Transverse colon (tissue), 4 donors: ENCODE measurements at regions not wholly inside any gene's neighbourhood (a gene's known extent, or its start where the extent isn't known, plus 50 kb on each side); places are given as distances from the start of the nearest gene placed in this dataset.
A peak's percentile ranks its signal among the peaks of the same experiment; 100 is the strongest.
"Not testable (repeated sequence)": the region's sequence is repeated elsewhere in the genome, so short reads cannot be mapped to it uniquely, and the experiment has no call there.

Experiments used
- DNase-seq: peaks from one replicate; pipeline ENCODE4 v3.0.0-alpha.2; 2019
- H3K27ac ChIP-seq, 4 donors: fragments of 200-600 bp; sonication (generic); 2 replicates each; pipeline ENCODE4 v1.5.1; 2016 to 2018; ENCODE audit warnings: inconsistent platforms in 4 of 4
- H3K27me3 ChIP-seq: fragments of 200-600 bp; sonication (generic); 2 replicates; pipeline ENCODE4 v1.5.1; 2017; ENCODE audit warnings: inconsistent platforms
- H3K36me3 ChIP-seq, 4 donors: fragments of 200-600 bp; sonication (generic); 2 replicates each; pipeline ENCODE4 v1.5.1; 2017 to 2019; ENCODE audit warnings: inconsistent platforms in 4 of 4
- H3K4me1 ChIP-seq, 4 donors: fragments of 200-600 bp; sonication (generic); 2 replicates each; pipeline ENCODE4 v1.5.1; 2017 to 2020; ENCODE audit warnings: inconsistent platforms in 4 of 4
- H3K4me3 ChIP-seq, 4 donors: fragments of 200-600 bp; sonication (generic); 1 replicate in 1 of 4; 2 replicates in 3 of 4; pipeline versions ENCODE4 v1.5.1 to v1.6.1; 2017 to 2019; ENCODE audit warnings: inconsistent platforms in 4 of 4
- H3K9me3 ChIP-seq, 2 donors: fragments of 200-600 bp; sonication (generic); 2 replicates each; pipeline ENCODE4 v1.5.1; 2017 to 2019; ENCODE audit warnings: inconsistent platforms in 2 of 2
- EP300 ChIP-seq: sonication (generic); formaldehyde crosslinking; IDR thresholded peaks from one replicate; pipeline ENCODE4 v1.6.1; 2017; ENCODE audit warnings: antibody characterized with exemption, low read depth
- POLR2A ChIP-seq: fragments of 450-650 bp; IDR thresholded peaks from one replicate; pipeline ENCODE4 v1.6.1; 2016; ENCODE audit warnings: antibody characterized with exemption, mild to moderate bottlenecking, moderate library complexity
- POLR2AphosphoS5 ChIP-seq, 3 donors: sonication (generic); formaldehyde crosslinking; IDR thresholded peaks; one replicate each; pipeline ENCODE4 v1.6.1; 2016; ENCODE audit warnings: antibody characterized with exemption in 3 of 3
- WGBS, 2 donors: methylation state at CpG; one replicate each; pipeline ENCODE4 v1.1.5; 2018; ENCODE audit warnings: low coverage in 1 of 2; 5-methylcytosine and 5-hydroxymethylcytosine counted together
- in situ Hi-C, 4 donors: fragments of 200-750 bp; cut with MboI; loops; one replicate each; pipeline versions ENCODE4 v1.15.0 to v1.15.1; 2017; ENCODE audit warnings: low sequenced_read_pairs in 3 of 4, low pct_ligation_motif_present in 1 of 4, low pct_unique_long_range_greater_than_20kb in 1 of 4
- intact Hi-C: fragments of 100-400 bp; cut with DNase I; formaldehyde crosslinking; loops from one replicate; pipeline ENCODE4 v1.15.1; 2023; ENCODE audit warnings: low total_unique reads
- TF ChIP-seq, protein P1 (sequence below), 5 experiments: fragments of 200-600 bp in 3 of 5; fragments of 450-650 bp in 2 of 5; sonication (generic) in 3 of 5; IDR thresholded peaks; 1 replicate in 2 of 5; 2 replicates in 3 of 5; pipeline ENCODE4 v1.5.1; 2016 to 2017; ENCODE audit warnings: antibody characterized with exemption in 5 of 5, inconsistent platforms in 3 of 5, mild to moderate bottlenecking in 2 of 5, moderate library complexity in 1 of 5

DNA sequence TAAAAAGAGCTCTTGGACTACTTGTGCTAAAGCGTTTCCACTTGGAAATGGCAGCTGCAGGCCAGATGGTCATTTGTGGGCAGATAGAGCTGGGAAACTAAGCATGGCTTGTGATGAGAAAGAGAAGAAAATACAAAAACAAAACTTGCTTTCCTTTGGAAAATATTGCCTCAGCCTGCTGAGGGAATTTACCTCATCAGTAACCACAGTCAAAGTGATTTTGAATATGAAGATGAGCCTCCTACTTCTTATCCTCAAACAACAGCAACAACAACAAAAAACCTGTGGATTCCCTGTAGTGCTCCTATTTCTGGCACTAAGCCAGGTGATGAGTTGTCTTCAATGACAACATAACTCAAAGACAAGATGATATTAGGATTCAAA is 62.7 kb upstream of the FIBIN start:
- intact Hi-C loops (no loop called here), in situ Hi-C loops (no loop called here)
- H3K27me3 ChIP-seq: no peaks in the 10 kb centered on the region
- 50 to 78% methylated on average over 1 of the region's 1 CpG for WGBS, 2 donors
- H3K9me3 ChIP-seq: no peaks in the 10 kb centered on the region
- H3K4me1 ChIP-seq: peaks cover 0 to 9% (median 0%) of the 10 kb centered on the region in 4 donors
- no peak overlapping the region for H3K4me3 ChIP-seq
- H3K27ac ChIP-seq: peak overlapping the region; percentile 7 to 25 (median 14)
- no peaks in the 10 kb centered on the region for H3K36me3 ChIP-seq
- TF ChIP-seq EP300: no peak
- no peak for TF ChIP-seq POLR2A
- TF ChIP-seq, protein P1, sequence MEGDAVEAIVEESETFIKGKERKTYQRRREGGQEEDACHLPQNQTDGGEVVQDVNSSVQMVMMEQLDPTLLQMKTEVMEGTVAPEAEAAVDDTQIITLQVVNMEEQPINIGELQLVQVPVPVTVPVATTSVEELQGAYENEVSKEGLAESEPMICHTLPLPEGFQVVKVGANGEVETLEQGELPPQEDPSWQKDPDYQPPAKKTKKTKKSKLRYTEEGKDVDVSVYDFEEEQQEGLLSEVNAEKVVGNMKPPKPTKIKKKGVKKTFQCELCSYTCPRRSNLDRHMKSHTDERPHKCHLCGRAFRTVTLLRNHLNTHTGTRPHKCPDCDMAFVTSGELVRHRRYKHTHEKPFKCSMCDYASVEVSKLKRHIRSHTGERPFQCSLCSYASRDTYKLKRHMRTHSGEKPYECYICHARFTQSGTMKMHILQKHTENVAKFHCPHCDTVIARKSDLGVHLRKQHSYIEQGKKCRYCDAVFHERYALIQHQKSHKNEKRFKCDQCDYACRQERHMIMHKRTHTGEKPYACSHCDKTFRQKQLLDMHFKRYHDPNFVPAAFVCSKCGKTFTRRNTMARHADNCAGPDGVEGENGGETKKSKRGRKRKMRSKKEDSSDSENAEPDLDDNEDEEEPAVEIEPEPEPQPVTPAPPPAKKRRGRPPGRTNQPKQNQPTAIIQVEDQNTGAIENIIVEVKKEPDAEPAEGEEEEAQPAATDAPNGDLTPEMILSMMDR (IDR thresholded peaks at IDR 0.05): no peak
- TF ChIP-seq POLR2AphosphoS5 (IDR thresholded peaks at IDR 0.05): no peak
- no peak for DNase-seq

DNA sequence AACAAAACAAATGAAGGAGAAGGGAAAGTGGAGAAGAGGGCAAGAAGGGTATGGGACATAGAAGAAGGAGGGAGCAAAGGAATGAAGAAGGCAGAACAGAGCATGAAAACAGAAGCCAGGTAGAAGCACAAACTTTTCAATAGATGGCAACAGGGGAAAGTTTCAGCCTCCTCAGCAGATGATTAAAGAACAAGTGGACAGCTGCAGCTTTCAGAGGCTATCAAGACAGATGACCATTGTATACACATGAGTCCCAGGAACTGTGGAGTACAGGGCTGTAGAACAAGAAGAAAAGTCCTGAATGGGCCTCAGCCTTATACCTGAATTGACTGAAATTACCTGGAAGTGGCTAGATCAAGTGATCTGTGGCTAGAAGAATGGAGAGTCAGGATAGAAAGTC is 62.0 kb upstream of the FIBIN start:
- Histone ChIP-seq H3K9me3 (no peaks in the 10 kb centered on the region), H3K4me3 (no peak overlapping the region), H3K36me3 (no peaks in the 10 kb centered on the region), H3K27ac (no peak overlapping the region), H3K27me3 (no peaks in the 10 kb centered on the region), H3K4me1 (peaks cover 0 to 9% (median 0%) of the 10 kb centered on the region in 4 donors)
- TF ChIP-seq, protein P1 (IDR thresholded peaks at IDR 0.05): no peak
- no peak for TF ChIP-seq EP300
- no peak for TF ChIP-seq POLR2AphosphoS5 (IDR thresholded peaks at IDR 0.05)
- TF ChIP-seq POLR2A: no peak
- intact Hi-C loops: no loop called here
- DNase-seq: no peak
- in situ Hi-C loops: no loop called here

DNA sequence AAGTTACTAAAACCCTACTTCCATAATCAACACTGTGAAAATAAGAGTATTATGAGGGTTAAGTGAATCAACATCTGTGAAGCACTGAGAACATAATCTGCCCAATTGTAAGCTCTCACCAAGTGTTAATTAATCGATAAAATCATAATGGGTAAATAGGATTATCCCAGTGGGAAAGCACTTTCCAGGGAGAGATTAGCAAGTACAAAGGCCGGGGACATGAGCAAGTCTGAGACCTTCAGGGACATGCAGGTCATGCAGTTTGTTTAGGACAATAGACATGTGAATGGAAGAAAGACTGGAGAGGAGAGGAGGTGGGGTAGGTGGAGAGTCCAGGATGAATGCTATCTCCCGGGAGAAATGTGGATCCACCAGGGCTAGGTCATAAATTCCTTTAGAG is 57.8 kb upstream of the FIBIN start:
- TF ChIP-seq EP300 (no peak), POLR2AphosphoS5 (IDR thresholded peaks at IDR 0.05) (no peak), POLR2A (no peak)
- TF ChIP-seq, protein P1 (IDR thresholded peaks at IDR 0.05): no peak
- no peak overlapping the region for H3K27ac ChIP-seq
- in situ Hi-C loops (no loop called here), intact Hi-C loops (no loop called here)
- H3K4me1 ChIP-seq: peaks cover 0 to 4% (median 0%) of the 10 kb centered on the region in 4 donors
- H3K36me3 ChIP-seq: no peaks in the 10 kb centered on the region
- 65 to 70% methylated on average over 3 of the region's 3 CpGs for WGBS, 2 donors
- no peak for DNase-seq
- no peak overlapping the region for H3K4me3 ChIP-seq
- H3K27me3 ChIP-seq: no peaks in the 10 kb centered on the region
- H3K9me3 ChIP-seq: no peaks in the 10 kb centered on the region

DNA sequence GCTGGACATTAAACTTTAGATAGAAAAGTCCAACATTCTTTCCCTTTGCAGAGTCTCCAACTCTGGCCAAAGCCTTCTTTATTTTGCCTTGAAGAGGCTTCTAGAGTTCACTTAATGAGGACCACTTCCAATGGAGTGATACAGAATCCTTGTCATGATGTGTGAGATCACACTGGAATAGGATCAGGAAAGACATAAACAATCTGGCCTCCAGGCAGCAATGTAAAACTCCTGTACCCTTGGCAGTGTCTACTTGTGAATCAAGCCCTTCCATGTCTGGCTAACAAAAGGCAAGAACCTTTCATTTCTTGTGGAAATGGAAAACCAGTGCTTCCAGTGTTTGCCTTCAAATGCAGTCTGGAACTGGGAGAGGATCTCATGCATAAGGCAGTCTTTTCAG is 56.5 kb upstream of the FIBIN start:
- no peaks in the 10 kb centered on the region for H3K9me3 ChIP-seq
- in situ Hi-C loops: no loop called here
- intact Hi-C loops: no loop called here
- no peaks in the 10 kb centered on the region for H3K27me3 ChIP-seq
- H3K27ac ChIP-seq: no peak overlapping the region
- TF ChIP-seq POLR2A: no peak
- no peak for TF ChIP-seq EP300
- TF ChIP-seq, protein P1 (IDR thresholded peaks at IDR 0.05): no peak
- no peak for TF ChIP-seq POLR2AphosphoS5 (IDR thresholded peaks at IDR 0.05)
- no peaks in the 10 kb centered on the region for H3K36me3 ChIP-seq
- no peak for DNase-seq
- H3K4me1 ChIP-seq: no peaks in the 10 kb centered on the region
- H3K4me3 ChIP-seq: no peak overlapping the region

DNA sequence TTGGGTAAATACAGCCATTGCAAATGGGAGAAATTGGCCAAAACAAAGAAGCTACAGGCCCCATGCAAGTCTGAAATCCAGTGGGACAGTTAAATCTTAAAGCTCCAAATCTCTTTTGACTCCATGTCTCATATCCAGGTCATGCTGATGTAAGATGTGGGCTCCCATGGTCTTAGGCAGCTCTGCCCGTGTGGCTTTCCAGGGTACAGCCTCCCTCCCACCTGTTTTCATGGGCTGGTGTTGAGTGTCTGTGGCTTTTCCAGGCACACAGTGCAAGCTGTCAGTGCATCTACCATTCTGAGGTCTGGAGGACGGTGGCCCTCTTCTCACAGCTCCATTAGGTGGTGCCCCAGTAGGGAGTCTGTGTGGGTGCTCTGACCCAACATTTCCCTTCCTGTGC is 53.4 kb upstream of the FIBIN start:
- H3K36me3 ChIP-seq, H3K27ac ChIP-seq, H3K4me3 ChIP-seq, H3K27me3 ChIP-seq, DNase-seq, in situ Hi-C loops, H3K9me3 ChIP-seq, intact Hi-C loops, H3K4me1 ChIP-seq: not testable (repeated sequence)
- 80% methylated on average over 1 of the region's 2 CpGs; no CpG with 5 or more reads in 1 of the 2 donors for WGBS, 2 donors
